Stimulated activated CD4-positive, alpha-beta T cell treated with anti-CD3 and anti-CD28 coated beads, Interleukin-1b, Interleukin-23, amount 100 ng/mL, for 24 hours (primary cell): ENCODE measurements at regions not wholly inside any gene's neighbourhood (a gene's known extent, or its start where the extent isn't known, plus 50 kb on each side); places are given as distances from the start of the nearest gene placed in this dataset.

Experiments used
- DNase-seq, 4 experiments: peaks; one replicate each; pipeline ENCODE4 v3.0.0-alpha.2; 2020; ENCODE audit warnings: low read depth in 4 of 4, low spot score in 1 of 4

DNA sequence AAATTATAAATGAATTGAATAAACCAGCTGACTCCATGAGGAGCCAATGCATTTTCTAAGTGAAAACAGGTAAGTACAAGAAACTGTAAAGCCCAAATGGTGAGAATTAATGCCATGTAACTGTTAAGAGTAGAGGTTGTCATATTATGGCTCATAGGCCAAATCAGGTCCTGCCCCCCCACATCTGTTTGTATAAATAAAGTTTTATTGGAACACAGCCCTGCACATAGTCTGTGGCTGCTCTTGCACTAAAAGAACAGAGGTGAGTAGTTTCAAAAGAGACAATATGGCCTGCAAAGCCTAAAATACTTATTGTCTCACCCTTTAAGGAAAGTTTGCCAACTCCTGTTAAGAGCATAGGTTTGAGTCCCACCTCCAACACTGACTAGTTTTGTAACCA, 140.5 kb upstream of the SRRM4 start:
- no peak for DNase-seq

DNA sequence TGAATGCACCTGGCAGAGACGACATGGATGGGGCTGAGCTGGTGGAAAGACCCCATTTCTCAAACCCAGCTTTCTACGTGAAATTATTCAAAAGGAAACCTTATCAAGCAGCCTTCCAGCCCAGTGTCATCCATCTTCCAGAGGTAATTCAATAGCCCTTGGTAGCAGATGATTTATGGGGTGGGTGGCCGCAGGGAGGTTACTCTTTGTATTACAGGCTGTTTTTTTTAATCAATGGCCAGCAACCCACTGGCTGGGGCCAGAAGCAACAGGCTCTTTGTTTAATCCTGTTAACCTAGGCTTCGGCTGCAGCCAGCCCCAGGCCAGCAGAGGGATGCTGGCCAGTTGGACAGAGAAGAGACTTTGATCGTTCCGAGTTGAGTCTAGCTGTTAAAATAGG, 139.8 kb upstream of the SRRM4 start:
- no peak for DNase-seq

DNA sequence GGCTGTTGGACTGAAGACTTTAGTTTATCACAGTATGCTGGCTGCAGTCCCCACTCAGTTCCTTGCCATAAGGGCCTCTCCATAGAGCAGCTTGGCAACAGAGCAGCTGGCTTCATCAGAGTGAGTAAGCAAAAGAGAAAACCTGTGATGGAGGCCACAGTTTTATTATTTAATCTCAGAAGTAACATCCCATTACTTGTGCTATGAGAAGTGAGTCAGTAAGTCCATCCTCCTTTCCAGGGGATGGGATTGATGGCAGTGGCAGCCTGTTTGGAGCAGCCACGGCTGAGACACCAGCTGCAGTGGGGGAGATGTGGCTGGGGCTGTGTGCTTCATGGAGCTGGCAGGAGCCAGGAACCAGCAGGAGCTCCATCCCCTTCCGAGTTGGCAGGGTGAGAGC, 138.5 kb upstream of the SRRM4 start:
- DNase-seq = no peak

DNA sequence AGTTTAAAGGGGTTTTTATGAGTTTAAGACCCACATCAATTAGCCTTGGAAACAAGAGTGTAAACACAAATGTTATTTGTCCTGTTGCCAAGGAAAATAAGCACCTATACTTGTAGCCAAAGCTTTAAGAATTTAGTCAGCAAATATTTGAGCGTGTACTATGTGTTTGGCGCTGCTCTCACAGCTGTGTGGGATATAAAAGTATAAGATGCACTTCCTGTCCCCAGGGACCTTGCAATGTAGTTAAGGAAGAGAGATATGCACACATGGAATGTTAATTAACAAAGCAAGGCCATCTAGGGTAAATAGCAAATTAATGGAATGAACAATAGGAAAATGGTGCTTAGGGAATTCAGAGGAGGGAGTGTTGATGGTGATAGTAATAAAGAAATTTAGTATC, 134.9 kb upstream of the SRRM4 start:
- DNase-seq = no peak

- no peak for DNase-seq
These were observed 131.0 kb upstream of the SRRM4 start for GRCh38 chr12:118850244-118850825.

GRCh38 chr12:118851891-118852290, 129.4 kb upstream of the SRRM4 start:
- no peak for DNase-seq

DNA sequence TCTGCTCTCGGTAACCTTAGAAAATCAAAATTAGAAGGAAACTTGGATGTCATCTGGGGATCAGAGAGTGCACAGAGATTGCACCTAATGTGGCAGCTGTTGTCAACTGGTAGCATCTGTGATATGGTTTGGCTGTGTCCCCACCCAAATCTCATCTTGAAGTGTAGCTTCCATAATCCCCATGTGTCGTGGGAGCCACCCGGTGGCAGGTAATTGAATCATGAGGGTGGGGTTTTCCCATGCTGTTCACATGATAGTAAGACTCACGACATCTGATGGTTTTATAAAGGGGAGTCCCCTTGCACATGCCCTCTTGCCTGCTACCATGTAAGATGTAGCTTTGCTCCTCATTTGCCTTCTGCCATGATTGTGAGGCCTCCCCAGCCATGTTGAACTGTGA, 127.7 kb upstream of the SRRM4 start:
- no peak for DNase-seq

- no peak for DNase-seq
These were observed 125.5 kb upstream of the SRRM4 start for GRCh38 chr12:118855858-118856257.

- no peak for DNase-seq
These were observed 115.0 kb upstream of the SRRM4 start for GRCh38 chr12:118866346-118866745.

DNA sequence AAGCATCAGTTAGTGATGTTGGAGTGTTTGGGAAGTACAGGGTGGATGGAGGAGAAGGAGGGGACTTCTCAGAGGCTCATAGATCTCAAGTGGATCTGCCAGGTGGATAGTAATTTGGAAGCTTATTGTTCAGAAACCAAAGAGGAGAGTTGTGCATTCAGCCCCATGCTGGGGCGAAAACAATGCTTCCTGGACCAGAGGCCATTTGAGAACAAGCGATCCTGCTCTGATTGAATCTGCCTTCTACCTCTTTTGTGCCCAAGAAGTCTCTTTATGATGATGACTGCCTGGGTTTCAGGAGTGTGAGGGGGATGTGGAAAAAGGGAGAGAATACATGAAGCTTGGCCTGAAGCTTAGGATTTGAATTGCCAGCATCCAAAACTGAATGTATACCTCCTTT, 110.8 kb upstream of the SRRM4 start:
- no peak for DNase-seq

DNA sequence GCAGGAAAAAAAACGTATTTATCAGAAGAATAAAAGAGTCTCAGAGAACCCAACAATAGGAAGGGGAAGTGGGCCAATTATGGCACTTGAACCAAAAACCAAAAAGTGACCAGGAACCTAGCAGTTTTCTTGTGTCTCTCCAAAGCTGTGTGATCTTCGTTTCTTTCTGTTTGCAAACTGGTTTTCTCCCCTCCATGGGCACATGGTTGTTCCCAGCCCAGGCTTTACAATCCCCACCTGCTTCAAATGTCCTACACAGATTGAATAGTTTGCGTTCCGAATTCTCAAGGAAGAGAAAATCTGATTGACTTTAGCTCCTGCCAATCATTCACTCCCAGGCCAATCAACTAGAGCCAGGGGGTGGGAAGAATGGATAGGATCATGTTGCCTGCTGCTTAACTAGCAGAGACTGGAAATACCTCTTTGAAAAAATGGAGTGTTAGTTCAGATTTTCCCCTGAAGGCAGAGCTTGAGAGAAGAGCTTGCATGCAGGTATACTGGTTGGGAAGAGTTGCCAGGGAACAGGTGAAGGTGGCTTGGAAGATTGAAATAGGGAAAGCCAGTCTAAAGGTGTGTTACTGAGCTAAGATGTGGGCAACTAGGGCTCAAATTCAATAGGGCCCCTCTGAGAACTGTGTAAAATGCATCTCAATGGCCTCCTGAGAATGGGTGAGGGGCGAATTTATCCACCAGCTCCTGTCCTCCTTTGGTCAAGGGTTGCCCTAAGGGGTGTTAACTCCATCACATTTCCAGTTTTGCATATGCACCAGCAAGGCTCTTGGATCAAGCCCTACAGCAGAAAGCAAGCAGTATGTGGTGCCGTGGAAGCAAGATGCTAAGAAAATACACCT, 106.4 kb upstream of the SRRM4 start:
- no peak for DNase-seq

GRCh38 chr12:118880720-118881493, 100.4 kb upstream of the SRRM4 start:
- DNase-seq = no peak

- DNase-seq = no peak
These were observed 97.1 kb upstream of the SRRM4 start for GRCh38 chr12:118884226-118884625.

DNA sequence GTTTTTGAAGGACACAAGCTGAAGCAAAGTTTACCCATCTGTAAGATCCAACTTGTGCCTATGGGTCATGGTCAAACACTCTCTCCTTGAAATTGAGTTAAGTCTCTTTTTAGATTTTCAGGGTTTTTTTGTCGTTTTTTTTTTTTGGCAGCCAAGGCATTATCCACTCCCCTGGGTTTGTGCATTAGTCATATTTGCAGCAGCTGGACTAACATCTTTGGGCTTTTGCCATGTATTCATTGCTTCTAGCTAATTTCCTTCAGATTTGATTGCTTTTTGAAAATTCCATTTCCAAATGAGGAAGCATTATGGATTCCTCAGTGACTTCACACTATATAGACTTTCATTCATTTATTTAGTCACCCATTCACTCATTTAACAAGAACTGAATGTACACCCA, 80.3 kb upstream of the SRRM4 start:
- no peak for DNase-seq

DNA sequence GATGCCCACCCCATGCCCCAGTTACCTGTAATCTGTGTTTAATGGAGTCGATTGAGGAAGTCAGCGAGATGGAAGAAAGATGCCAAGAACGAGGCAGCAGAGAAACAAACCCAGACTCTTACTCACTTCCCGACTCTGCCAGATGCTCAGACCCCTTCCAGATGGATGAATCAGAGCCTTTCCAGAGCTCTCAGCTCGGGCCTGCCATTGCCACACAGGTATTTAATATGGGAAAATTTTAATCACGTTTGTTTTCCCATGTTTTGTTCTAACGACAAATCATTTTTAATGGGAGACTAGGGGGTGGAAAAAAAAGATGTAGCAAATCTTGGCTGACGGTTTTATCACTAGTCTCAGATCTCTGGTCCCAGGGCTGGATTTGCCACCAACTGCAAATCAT, 72.5 kb upstream of the SRRM4 start:
- DNase-seq = no peak

- DNase-seq = no peak
These were observed 68.6 kb upstream of the SRRM4 start for GRCh38 chr12:118912697-118913270.

DNA sequence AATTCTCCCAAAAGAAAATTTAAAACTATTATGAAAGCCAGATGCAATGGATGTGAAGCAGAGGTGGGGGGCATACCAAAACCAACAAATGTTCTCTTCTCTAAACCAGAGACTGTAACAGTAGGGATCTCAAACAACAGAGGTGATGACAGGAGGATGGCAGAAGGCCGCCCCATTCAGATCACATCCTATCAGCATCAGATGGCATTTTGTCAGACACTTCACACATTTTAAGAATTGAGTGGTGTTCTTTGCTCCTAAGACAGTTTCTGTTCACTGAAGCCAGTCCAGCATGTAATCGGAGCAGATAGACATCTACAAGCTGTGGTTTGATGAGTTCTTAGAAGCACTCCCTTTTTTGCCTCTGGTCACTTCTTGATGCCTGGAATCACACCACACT, 59.6 kb upstream of the SRRM4 start:
- DNase-seq = no peak

GRCh38 chr12:118922405-118922804, 58.9 kb upstream of the SRRM4 start:
- no peak for DNase-seq

DNA sequence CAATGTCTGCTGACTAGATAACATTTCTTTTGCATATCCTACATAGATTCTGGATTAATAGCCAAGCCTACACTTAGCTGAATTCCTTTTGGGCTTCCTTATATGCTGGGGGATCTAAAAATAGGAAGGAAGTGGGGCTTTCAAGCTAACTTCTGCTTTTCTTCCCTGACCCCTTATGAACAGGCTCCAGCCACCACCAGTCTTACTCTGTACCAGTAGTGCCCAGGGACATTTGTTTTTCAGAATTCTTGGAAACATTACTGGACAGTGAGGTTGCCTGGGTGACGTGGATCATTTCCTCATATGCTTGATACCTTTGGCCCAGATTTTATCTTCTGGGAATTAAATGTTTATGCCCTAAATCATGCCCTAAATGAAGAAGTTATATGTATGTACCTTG, 55.9 kb upstream of the SRRM4 start:
- DNase-seq = no peak

DNA sequence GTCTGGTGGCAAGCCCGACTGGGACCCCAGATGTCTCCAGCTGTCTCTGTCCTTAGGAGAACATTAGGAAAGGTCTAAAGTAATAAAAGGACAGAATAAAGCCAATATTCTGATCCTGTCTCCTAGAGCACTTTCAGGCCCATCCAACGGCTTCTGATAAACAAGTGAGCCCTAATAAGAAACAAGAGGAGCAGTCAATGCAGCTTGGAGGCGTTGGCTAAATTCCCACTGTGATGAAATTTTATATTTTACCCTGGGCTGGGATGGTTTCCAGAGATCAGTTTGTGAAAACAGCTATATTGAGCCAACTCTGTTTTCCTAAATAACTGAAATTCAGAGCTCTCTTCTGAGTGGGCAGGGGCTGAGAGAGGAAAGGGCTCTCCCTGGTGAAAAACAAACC, 55.5 kb upstream of the SRRM4 start:
- DNase-seq = no peak
